HL-60 (cell line): ENCODE measurements at regions not wholly inside any gene's neighbourhood (a gene's known extent, or its start where the extent isn't known, plus 50 kb on each side); places are given as distances from the start of the nearest gene placed in this dataset.
A peak's percentile ranks its signal among the peaks of the same experiment; 100 is the strongest.

Source experiments
- DNase-seq, 2 experiments: peaks; one replicate each; pipeline ENCODE4 v3.0.0-alpha.2; 2010 to 2020; ENCODE audit warnings: low read depth in 1 of 2, low spot score in 1 of 2
- H3K27ac ChIP-seq: fragments of 250-450 bp; sonication (Bioruptor Pico); replicated peaks from 2 replicates; pipeline ENCODE4 v1.5.1; 2020; ENCODE audit warnings: mild to moderate bottlenecking, moderate library complexity
- H3K27me3 ChIP-seq: fragments of 250-450 bp; sonication (Bioruptor Pico); 2 replicates; pipeline ENCODE4 v1.5.1; 2021; ENCODE audit warnings: mild to moderate bottlenecking, moderate library complexity; ENCODE audit not compliant: insufficient read depth, poor library complexity, severe bottlenecking
- H3K4me3 ChIP-seq: replicated peaks from 2 replicates; pipeline ENCODE4 v1.5.1; 2011; ENCODE audit warnings: mild to moderate bottlenecking, control low read depth, low read length; ENCODE audit not compliant: insufficient read depth
- CTCF ChIP-seq: IDR thresholded peaks from one replicate; pipeline ENCODE4 v1.5.1; 2011; ENCODE audit warnings: low read length, control low read depth, inconsistent platforms; ENCODE audit not compliant: insufficient read depth
- GABPA ChIP-seq: IDR thresholded peaks from 2 replicates; pipeline ENCODE4 v1.6.1; 2012; ENCODE audit warnings: low read depth
- POLR2AphosphoS5 ChIP-seq: IDR thresholded peaks from 2 replicates; pipeline ENCODE4 v1.6.1; 2012; ENCODE audit warnings: low read depth
- SPI1 ChIP-seq: IDR thresholded peaks from 2 replicates; pipeline ENCODE4 v1.6.1; 2012; ENCODE audit warnings: low read depth, mild to moderate bottlenecking, borderline replicate concordance
- TF ChIP-seq, protein P1 (sequence below): IDR thresholded peaks from 2 replicates; pipeline ENCODE4 v1.6.1; 2012; ENCODE audit warnings: low read depth; ENCODE audit not compliant: insufficient replicate concordance

- peak overlapping the region; percentile 26; the same call in 1 of the 2 replicates for H3K27ac ChIP-seq
- H3K4me3 ChIP-seq = no peak overlapping the region
- peak; percentile 1 to 78 for DNase-seq
- no peaks in the 10 kb centered on the region for H3K27me3 ChIP-seq
- peak; percentile 69 for TF ChIP-seq SPI1
- TF ChIP-seq POLR2AphosphoS5 = no peak
Measured at GRCh38 chr5:52469835-52470234, 317.9 kb upstream of the ITGA1 start.

- H3K4me3 ChIP-seq = no peak overlapping the region
- H3K27me3 ChIP-seq = no peaks in the 10 kb centered on the region
- TF ChIP-seq, protein P1, sequence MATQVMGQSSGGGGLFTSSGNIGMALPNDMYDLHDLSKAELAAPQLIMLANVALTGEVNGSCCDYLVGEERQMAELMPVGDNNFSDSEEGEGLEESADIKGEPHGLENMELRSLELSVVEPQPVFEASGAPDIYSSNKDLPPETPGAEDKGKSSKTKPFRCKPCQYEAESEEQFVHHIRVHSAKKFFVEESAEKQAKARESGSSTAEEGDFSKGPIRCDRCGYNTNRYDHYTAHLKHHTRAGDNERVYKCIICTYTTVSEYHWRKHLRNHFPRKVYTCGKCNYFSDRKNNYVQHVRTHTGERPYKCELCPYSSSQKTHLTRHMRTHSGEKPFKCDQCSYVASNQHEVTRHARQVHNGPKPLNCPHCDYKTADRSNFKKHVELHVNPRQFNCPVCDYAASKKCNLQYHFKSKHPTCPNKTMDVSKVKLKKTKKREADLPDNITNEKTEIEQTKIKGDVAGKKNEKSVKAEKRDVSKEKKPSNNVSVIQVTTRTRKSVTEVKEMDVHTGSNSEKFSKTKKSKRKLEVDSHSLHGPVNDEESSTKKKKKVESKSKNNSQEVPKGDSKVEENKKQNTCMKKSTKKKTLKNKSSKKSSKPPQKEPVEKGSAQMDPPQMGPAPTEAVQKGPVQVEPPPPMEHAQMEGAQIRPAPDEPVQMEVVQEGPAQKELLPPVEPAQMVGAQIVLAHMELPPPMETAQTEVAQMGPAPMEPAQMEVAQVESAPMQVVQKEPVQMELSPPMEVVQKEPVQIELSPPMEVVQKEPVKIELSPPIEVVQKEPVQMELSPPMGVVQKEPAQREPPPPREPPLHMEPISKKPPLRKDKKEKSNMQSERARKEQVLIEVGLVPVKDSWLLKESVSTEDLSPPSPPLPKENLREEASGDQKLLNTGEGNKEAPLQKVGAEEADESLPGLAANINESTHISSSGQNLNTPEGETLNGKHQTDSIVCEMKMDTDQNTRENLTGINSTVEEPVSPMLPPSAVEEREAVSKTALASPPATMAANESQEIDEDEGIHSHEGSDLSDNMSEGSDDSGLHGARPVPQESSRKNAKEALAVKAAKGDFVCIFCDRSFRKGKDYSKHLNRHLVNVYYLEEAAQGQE = no peak
- TF ChIP-seq CTCF = no peak
- no peak for TF ChIP-seq SPI1
- no peak for TF ChIP-seq GABPA
- TF ChIP-seq POLR2AphosphoS5 = no peak
- H3K27ac ChIP-seq = no peak overlapping the region
- DNase-seq = no peak
Measured at GRCh38 chr5:52476346-52476745, 311.4 kb upstream of the ITGA1 start.

- no peak for TF ChIP-seq SPI1
- Histone ChIP-seq H3K4me3 (no peak overlapping the region), H3K27ac (no peak overlapping the region), H3K27me3 (no peaks in the 10 kb centered on the region)
- no peak for DNase-seq
Measured at GRCh38 chr5:52481201-52481600, 306.5 kb upstream of the ITGA1 start.

DNA sequence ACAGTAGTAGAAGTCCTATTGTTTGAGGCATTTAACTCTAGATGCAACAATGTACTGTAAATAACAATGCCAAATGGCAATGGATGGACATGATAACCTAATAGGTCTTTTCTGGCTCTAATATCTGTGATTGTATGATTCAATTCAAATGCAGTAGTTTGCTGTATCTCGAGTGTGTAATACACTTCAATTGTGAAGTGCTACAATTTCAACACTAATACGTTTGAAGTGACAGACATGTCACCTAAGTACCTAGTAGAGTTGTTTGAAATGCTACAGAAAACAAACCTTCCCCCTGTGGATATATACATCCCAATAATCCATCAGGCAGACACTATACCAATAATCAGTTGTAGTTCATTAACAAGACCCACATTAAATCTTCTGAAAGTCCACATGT is 305.9 kb upstream of the ITGA1 start:
- H3K27ac ChIP-seq = no peak overlapping the region
- TF ChIP-seq SPI1 (no peak), POLR2AphosphoS5 (no peak), CTCF (no peak), GABPA (no peak)
- TF ChIP-seq, protein P1 = no peak
- DNase-seq = no peak
- no peak overlapping the region for H3K4me3 ChIP-seq
- H3K27me3 ChIP-seq = no peaks in the 10 kb centered on the region

GRCh38 chr5:52491071-52491787 is 296.5 kb upstream of the ITGA1 start:
- TF ChIP-seq, protein P1 = no peak
- no peak for TF ChIP-seq GABPA
- TF ChIP-seq CTCF = no peak
- no peak for TF ChIP-seq SPI1
- TF ChIP-seq POLR2AphosphoS5 = no peak
- DNase-seq = no peak
- H3K27me3 ChIP-seq = no peaks in the 10 kb centered on the region
- H3K4me3 ChIP-seq = no peak overlapping the region
- H3K27ac ChIP-seq = no peak overlapping the region
